ENCODE measurements at regions not wholly inside any gene's neighbourhood (a gene's known extent, or its start where the extent isn't known, plus 50 kb on each side); places are given as distances from the start of the nearest gene placed in this dataset.

GRCh38 chrX:95885074-95885473 is 799.6 kb upstream of the DIAPH2 start:
- no peak for TF ChIP-seq TARDBP (IDR thresholded peaks at IDR 0.05)
- TF ChIP-seq FOXM1 (IDR thresholded peaks at IDR 0.05; ENCODE audit: borderline replicate concordance), result no peak
- TF ChIP-seq SP1 (IDR thresholded peaks at IDR 0.05), result no peak
- no peak for TF ChIP-seq PKNOX1 (IDR thresholded peaks at IDR 0.05)
- TF ChIP-seq FOXA1 (IDR thresholded peaks at IDR 0.05), result no peak
- TF ChIP-seq LEF1 (IDR thresholded peaks at IDR 0.05; ENCODE audit: borderline replicate concordance), result no peak
- TF ChIP-seq SUZ12 (IDR thresholded peaks at IDR 0.05), result no peak
- TF ChIP-seq BHLHE40 (IDR thresholded peaks at IDR 0.05; ENCODE audit: borderline replicate concordance), result no peak
- no peak for TF ChIP-seq ARNT (IDR thresholded peaks at IDR 0.05)
- TF ChIP-seq ZNF384 (IDR thresholded peaks at IDR 0.05), result no peak
- TF ChIP-seq ELF4 (IDR thresholded peaks at IDR 0.05), result no peak
